ENCODE measurements at regions not wholly inside any gene's neighbourhood (a gene's known extent, or its start where the extent isn't known, plus 50 kb on each side); places are given as distances from the start of the nearest gene placed in this dataset.
"Not testable (repeated sequence)": the region's sequence is repeated elsewhere in the genome, so short reads cannot be mapped to it uniquely, and the experiment has no call there.

DNA sequence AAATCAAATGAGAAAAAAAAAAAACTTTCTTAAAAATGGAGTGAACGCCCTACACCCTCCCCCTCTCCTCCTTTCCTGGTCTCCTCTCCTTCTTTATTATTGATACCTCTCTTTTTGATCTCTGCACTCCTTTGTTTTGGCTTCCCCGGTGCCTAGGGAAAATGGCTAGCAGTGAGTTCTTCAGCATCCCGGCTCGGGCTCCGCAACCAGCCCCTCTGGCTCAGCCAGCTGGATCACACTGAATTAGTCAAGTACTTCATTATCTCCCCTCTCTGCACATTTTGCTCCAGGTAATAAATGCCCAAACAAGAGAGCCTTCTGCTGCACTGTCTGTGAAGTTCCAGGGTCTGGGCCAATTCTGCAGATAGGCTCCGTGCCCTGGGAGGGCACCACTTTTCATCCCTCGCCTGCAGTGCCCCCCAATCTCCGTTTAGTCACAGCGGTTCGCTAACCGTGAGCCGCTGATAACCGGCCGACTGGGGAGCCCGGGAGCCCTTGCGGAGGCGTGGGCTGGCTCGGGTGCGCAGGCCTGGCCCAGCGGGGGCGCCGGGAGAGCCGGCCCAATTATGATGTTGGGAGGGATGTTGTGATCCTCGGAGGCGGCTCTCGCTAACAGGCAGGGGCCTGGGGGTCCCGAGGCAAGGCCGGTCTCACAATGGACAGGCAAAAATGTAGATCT, 301.9 kb downstream of the TFAP2A start:
- peak; percentile 63 for DNase-seq (ENCODE audit: low spot score)

GRCh38 chr6:10111975-10112374, 302.9 kb downstream of the TFAP2A start:
- DNase-seq (ENCODE audit: low spot score): no peak

DNA sequence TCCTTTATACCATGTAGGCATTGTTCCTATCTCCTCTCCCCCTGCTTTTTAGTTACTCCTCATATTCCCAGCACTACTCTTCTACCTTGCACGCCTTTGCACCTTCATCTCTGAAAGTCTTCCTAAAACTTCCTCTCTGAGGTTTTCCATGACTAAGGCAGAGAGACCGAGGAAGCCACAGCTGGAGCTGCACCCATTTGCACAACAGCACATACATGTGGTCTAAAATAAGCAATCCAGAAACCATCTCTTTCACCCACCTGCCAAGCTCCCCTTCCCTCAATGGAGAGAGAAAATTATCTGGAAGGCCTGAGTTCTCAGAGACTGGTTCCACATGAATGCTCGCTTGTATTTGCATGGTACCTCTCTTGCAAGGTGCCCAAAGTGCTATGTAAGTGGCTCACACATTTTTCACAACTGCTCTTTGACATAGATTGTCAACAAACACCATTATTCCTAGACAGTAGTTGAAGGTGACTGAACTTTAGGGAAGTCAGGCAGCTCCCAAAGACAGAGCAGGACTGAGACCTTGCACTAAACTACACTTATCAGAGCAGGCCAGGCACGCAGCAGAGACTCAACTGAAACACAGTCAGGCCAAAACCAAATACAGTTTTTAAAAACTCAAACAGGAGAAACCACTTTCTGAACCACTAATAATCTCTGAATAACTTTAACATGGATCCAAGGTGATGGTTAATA, 313.2 kb downstream of the TFAP2A start:
- DNase-seq (ENCODE audit: low spot score): no peak

DNA sequence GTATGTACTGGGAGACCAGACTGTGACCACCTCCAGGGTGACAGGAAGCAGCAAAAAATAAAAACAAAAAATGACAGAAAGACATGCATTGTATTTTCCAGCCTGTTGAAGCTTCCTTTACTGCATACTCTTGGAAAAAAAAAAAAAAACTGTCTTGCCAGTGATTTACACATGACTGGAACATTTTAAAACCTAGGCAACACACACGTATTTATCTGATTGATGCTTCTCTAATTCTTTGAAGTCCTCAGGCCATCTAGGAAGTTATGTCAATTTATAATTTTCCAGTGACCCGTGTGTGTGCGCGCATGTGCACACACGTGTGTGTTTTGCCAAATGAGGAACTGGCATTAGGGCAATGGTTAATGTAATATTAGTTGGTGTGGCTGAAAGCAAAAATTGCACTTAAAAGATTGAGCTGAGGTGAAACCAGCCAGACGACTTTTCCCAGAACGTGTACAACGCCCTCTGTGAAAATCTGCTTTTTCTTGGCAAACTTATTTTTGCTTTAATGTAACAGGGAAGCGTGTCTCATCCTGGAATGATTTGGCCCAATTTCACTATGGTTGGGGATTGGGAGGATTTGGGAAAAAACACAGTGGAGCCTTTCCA, 315.2 kb downstream of the TFAP2A start:
- no peak for DNase-seq (ENCODE audit: low spot score)

GRCh38 chr6:10098756-10099528, 315.9 kb downstream of the TFAP2A start:
- DNase-seq (ENCODE audit: low spot score): no peak

DNA sequence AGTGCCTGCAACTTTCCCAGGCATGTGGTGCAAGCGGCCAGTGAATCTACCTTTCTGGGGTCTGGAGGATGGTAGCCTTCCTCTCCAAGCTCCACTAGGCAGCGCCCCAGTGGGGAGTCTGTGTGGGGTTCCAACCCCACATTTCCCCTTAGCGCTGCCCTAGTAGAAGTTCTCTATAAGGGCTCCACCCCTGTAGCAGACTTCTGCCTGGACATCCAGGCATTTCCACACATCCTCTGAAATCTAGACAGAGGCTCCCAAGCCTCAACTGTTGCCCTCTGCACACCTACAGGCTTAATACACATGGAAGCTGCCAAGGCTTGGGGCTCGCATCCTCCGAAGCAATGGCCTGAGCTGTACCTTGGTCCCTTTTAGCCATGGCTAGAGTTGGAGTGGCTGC, 321.6 kb downstream of the TFAP2A start:
- no peak for DNase-seq (ENCODE audit: low spot score)

DNA sequence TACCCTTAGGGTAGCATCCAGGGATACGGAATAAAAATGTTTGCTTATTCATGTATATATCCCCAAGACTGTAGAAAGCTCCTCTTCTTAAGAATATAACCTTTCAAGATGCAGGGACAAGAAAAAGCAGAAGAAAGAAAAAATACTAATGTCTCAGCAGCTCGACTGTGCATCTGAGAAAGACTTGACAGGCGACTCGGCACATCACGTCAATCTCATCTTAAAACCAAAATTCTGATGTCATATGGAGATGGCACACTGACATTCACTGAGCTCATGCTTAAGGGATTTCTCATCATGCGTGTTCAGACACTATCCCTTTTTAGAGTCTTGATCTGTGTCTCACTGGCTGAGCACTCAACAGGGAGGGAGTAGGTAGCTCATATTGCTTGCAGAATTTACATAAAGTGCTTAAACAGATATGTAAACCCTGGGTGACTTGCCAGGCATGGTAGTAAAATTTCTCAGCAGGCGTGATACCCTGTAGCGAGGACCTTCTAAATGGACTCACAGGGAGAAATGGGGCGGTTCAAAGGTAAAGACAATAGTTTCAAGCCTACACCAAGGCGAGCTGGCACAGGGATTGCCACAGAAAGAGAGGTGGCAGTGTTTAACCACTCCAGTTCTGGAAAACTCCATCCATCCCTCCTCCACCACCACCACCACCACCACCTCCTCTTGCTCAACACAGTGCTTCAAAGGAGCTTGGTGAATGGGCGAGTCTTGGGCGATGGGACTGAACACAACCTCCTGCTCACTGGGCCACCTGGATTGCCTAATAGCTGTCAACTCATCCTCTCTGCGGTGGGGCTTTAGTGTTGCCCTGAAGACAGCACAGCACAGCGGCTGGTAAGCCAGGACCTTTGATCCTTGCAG, 330.5 kb downstream of the TFAP2A start:
- no peak for DNase-seq (ENCODE audit: low spot score)

DNA sequence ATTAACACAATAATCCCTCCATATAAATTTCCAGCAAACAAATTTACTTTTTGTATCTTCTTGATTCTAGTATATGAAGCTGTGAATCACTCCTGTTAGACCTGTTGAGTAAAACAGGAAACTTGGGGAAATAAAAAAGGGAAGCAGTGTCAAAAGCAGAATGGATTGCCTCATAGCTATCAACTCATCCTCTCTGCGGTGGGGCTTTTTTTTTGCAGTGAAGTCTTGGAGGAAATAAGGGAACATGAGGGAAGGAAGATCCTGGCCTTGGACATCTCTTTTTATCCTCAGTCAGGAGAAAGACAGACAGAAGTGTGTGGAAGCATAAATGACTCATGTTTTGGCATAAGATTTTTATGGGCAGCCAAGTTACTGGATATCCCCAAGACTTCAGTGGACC, 332.5 kb downstream of the TFAP2A start:
- no peak for DNase-seq (ENCODE audit: low spot score)

DNA sequence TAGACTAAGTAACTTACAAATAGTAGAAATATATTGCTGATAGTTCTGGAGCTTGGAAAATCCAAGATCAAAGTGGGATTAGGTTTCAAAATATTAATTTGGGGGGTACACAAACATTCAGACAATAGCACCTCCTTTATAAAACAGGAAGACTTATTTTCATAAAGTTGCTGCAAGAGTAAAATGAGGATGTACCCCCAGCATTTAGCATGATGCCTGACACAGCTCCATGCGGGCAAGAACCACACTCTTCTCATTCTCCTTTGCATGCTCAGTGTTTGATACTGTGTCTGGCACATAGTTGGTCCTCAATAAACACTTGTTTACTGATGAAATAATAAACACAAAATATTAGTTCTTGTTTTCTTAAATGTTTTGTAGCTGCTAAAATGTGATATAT, 332.9 kb downstream of the TFAP2A start:
- DNase-seq (ENCODE audit: low spot score): no peak

- no peak for DNase-seq (ENCODE audit: low spot score)
Measured at GRCh38 chr6:10081075-10081474, 333.8 kb downstream of the TFAP2A start.

GRCh38 chr6:10080561-10080960, 334.3 kb downstream of the TFAP2A start:
- no peak for DNase-seq (ENCODE audit: low spot score)

DNA sequence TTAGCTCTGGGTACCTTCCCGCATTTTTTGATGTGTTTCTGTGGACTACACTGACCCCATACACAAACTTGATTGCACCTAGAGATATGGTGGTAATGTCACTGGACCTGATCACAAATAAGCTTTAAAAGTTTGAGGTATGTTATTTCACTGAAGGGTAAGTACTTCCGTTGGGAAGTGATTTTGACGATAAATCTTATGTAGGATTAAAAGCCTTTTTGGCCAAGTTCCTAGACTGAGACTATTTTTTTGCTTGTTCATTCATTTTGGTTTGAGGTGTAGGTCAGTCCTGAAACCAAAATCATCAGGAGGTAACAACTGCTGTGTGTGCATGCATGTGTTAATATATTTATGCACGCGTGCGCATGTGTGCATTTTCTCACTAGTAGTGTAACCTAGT, 336.3 kb downstream of the TFAP2A start:
- no peak for DNase-seq (ENCODE audit: low spot score)

DNA sequence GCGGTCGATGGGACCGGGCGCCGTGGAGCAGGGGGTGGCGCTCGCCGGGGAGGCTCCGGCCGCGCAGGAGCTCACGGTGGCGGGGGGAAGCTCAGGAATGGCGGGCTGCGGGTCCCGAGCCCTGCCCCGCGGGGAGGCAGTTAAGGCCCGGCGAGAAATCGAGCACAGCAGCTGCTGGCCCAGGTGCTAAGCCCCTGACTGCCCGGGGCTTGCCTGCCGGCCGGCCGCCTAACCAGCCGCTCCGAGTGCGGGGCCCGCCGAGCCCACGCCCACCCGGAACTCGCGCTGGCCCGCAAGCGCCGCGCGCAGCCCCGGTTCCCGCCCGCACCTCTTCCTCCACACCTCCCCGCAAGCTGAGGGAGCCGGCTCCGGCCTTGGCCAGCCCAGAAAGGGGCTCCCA, 340.1 kb downstream of the TFAP2A start:
- not testable (repeated sequence) for DNase-seq (ENCODE audit: low spot score)

DNA sequence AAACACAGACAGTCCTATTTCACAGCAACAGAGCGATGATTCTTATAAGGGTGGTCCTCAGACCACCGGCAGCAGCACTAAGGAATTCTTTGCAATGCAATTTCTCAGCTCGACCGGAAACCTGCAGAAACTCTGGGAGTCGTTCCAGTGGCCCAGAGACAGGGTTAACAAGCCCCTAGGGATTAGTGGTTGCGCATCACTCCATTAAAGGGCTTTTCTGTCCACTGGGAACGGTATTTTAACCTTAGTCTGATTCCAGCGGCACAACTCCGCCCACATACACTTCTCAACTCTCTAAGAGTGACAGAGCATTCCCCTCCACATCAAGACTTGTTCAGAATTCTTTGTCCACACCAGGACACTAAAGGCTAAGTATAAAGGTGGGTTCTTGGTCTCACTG, 341.5 kb downstream of the TFAP2A start:
- no peak for DNase-seq (ENCODE audit: low spot score)

DNA sequence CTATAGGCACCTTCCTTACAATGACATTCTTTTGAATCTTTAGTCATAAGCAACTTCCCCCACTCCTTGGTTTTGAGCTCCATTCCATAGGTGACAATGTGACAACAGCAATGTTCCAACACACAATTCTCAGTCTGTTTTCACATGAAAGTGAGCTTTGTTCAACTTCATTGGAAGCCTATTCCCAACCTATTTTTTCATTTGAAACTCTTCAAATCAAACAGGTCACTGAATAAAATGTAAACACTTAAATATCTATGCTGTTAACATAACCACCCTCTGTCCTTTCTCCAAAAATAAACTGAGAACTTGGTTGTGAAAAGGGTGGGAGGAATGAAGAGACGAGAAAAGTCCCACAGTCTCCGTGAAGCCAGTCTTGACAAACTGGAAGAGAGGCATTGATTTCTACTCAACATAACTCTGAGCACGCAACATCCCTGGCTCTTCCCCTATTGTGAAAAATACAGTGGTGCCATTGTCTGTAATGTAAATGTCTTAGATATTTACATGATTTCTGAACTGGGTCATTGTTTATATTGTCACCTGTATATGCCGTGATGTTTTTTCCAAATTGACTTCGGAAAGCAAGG, 343.1 kb downstream of the TFAP2A start:
- no peak for DNase-seq (ENCODE audit: low spot score)

DNA sequence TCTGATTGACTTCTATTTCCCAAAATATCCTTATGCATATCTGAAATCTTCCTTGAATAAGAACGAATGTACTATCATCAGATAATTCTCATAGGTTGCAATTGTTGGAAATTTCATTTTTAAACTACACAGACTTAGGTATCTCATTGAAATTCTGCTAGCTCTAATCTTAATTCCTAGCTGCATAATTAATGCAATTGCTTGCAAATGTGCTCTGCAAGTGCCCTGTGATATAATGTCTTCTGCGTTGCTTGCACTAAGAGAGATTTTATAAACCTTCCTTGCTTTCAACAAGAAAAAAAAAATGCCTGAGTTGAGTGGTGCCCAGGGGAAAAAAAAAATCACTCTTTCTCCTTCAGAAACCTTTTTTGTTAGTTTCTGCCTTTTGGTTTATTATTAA, 354.9 kb downstream of the TFAP2A start:
- DNase-seq (ENCODE audit: low spot score): no peak

GRCh38 chr6:10054672-10055071, 360.2 kb downstream of the TFAP2A start:
- DNase-seq (ENCODE audit: low spot score): no peak

GRCh38 chr6:10051283-10051682, 363.6 kb downstream of the TFAP2A start:
- no peak for DNase-seq (ENCODE audit: low spot score)

GRCh38 chr6:10048370-10049297, 366.2 kb downstream of the TFAP2A start:
- DNase-seq (ENCODE audit: low spot score): no peak

DNA sequence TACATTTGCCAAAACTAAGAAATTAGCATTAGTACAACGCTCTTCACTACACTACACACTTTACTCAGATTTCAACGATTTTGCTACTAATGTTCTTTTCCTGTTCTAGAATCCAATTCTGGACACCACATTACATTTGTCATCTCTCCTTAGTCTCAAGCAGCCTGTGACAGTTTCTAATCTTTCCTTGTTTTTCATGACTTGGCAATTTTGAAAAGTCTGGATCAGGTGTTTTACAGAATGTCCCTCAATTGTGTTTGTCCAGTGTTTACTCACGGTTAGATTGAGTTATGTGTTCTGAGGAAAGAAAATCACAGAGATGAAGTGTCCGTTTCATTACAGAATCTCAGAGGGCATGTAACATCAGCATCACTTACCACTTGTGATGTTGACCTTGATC, 372.6 kb downstream of the TFAP2A start:
- DNase-seq (ENCODE audit: low spot score): no peak

Data from iPS-NIHi11 (cell line).